HepG2 (cell line): ENCODE measurements at regions not wholly inside any gene's neighbourhood (a gene's known extent, or its start where the extent isn't known, plus 50 kb on each side); places are given as distances from the start of the nearest gene placed in this dataset.

Experiments used
- ATAC-seq: fragments of 200-7000 bp; cut with Tn5 transposase; 3 replicates; pipeline ENCODE4 v1.9.1; 2020; ENCODE audit warnings: mild to moderate bottlenecking, moderate library complexity
- BruUV-seq: library from RNA; stranded (reverse); fragments of 400-500 nt; replicated peaks from 2 replicates; lab custom pipeline; 2021; lab: Mats Ljungman, UMichigan
- CTCF ChIA-PET: fragments of 300-600 bp; formaldehyde crosslinking; extraction: SDS; loops from one replicate; lab custom pipeline; 2021; ENCODE audit warnings: low total read pairs, inconsistent platforms, low intra/inter-chr PET ratio; lab: Yijun Ruan, JAX
- POLR2A ChIA-PET: fragments of 350-600 bp; sonication (Branson Sonifier 250); formaldehyde crosslinking; loops from one replicate; lab custom pipeline; 2020; ENCODE audit warnings: antibody characterized with exemption, inconsistent platforms; lab: Yijun Ruan, JAX
- DNase-seq: peaks from one replicate; pipeline ENCODE4 v3.0.0-alpha.2; 2015; ENCODE audit warnings: low spot score
- FAIRE-seq: peaks from 3 replicates; lab custom pipeline; 2011; peaks lifted over from hg19 to GRCh38; lab: Jason Lieb, UNC
- H2AFZ ChIP-seq: one replicate; pipeline ENCODE4 v1.6.1; 2011; ENCODE audit warnings: low read length, inconsistent platforms
- H3K27ac ChIP-seq: fragments of 300-600 bp; 3 replicates; pipeline ENCODE4 v1.8.0; 2011; ENCODE audit warnings: mixed run types, mild to moderate bottlenecking, mixed read lengths, low read length, inconsistent platforms; ENCODE audit not compliant: insufficient read depth; ENCODE audit errors: extremely low read length
- H3K27me3 ChIP-seq, 2 experiments: fragments of 200-600 bp in 1 of 2; 2 replicates in 1 of 2; 3 replicates in 1 of 2; pipeline versions ENCODE4 v1.6.0 to v1.8.0; 2011; ENCODE audit warnings: low read length in 2 of 2, mild to moderate bottlenecking in 2 of 2, moderate library complexity in 2 of 2, inconsistent platforms in 1 of 2; ENCODE audit not compliant: insufficient read depth in 2 of 2, control insufficient read depth in 1 of 2
- H3K36me3 ChIP-seq, 2 experiments: fragments of 200-600 bp in 1 of 2; replicated peaks in 1 of 2; 2 replicates in 1 of 2; 3 replicates in 1 of 2; pipeline versions ENCODE4 v1.5.1 to v1.8.0; 2011; ENCODE audit warnings: low read length in 2 of 2, inconsistent platforms in 1 of 2; ENCODE audit not compliant: insufficient read depth in 2 of 2, control insufficient read depth in 1 of 2
- H3K4me1 ChIP-seq: 2 replicates; pipeline ENCODE4 v1.5.1; 2012; ENCODE audit warnings: low read length, inconsistent platforms; ENCODE audit not compliant: insufficient read depth
- H3K4me2 ChIP-seq: 2 replicates; pipeline ENCODE4 v1.6.0; 2011; ENCODE audit warnings: low read depth, low read length, inconsistent platforms
- H3K4me3 ChIP-seq, 3 experiments: fragments of 200-600 bp in 1 of 3; sonication (generic), shearing (Covaris generic) in 1 of 3; replicated peaks in 1 of 3; 2 replicates each; pipeline ENCODE4 v1.5.1; 2011 to 2016; ENCODE audit warnings: low read length in 3 of 3, inconsistent platforms in 2 of 3, low read depth in 2 of 3, mild to moderate bottlenecking in 2 of 3, control low read depth in 1 of 3, mixed read lengths in 1 of 3; ENCODE audit not compliant: insufficient read depth in 1 of 3
- H3K79me2 ChIP-seq: one replicate; pipeline ENCODE4 v1.6.1; 2011; ENCODE audit warnings: low read length, inconsistent platforms; ENCODE audit not compliant: insufficient read depth
- H3K9ac ChIP-seq: 2 replicates; pipeline ENCODE4 v1.6.0; 2011; ENCODE audit warnings: mild to moderate bottlenecking, low read depth, low read length, inconsistent platforms; ENCODE audit not compliant: insufficient read depth
- H3K9me3 ChIP-seq: 2 replicates; pipeline ENCODE4 v1.5.1; 2012; ENCODE audit warnings: mild to moderate bottlenecking, low read length
- H4K20me1 ChIP-seq: 2 replicates; pipeline ENCODE4 v1.6.0; 2011; ENCODE audit warnings: inconsistent platforms, mild to moderate bottlenecking, low read length, moderate library complexity; ENCODE audit not compliant: insufficient read depth
- HMGA1 ChIP-seq: sonication (generic); formaldehyde crosslinking; conservative IDR thresholded peaks from 2 replicates; pipeline ENCODE4 v1.4.0; 2020; ENCODE audit warnings: missing genetic modification reagents
- NFE2L1 ChIP-seq: sonication (generic); formaldehyde crosslinking; IDR thresholded peaks from 2 replicates; pipeline ENCODE4 v1.4.0; 2020; ENCODE audit warnings: missing genetic modification reagents, mild to moderate bottlenecking, borderline replicate concordance
- ZBTB42 ChIP-seq: sonication (generic); formaldehyde crosslinking; IDR thresholded peaks from 2 replicates; pipeline ENCODE4 v1.5.0; 2020; ENCODE audit warnings: mild to moderate bottlenecking, missing genetic modification reagents
- ZNF556 ChIP-seq: sonication (generic); formaldehyde crosslinking; IDR thresholded peaks from 2 replicates; pipeline ENCODE4 v1.4.0; 2020; ENCODE audit warnings: mild to moderate bottlenecking, missing genetic modification reagents, borderline replicate concordance
- ZNF615 ChIP-seq: sonication (generic); formaldehyde crosslinking; IDR thresholded peaks from 2 replicates; pipeline ENCODE4 v1.5.0; 2020; ENCODE audit warnings: mild to moderate bottlenecking, missing genetic modification reagents, borderline replicate concordance
- ZNF644 ChIP-seq: IDR thresholded peaks from 2 replicates; pipeline ENCODE4 v1.6.1; 2016; ENCODE audit warnings: low read depth
- WGBS: methylation state at CpG from one replicate; pipeline ENCODE4 v1.1.6; 2017; ENCODE audit warnings: low lambda C conversion rate; 5-methylcytosine and 5-hydroxymethylcytosine counted together
- in situ Hi-C: cut with HindIII; loops from 2 replicates; pipeline ENCODE4 v1.10.0; 2017; ENCODE audit warnings: low pct_unique_long_range_greater_than_20kb; ENCODE audit not compliant: extremely low pct_ligation_motif_present
- intact Hi-C: fragments of 100-400 bp; cut with micrococcal nuclease; formaldehyde crosslinking; loops from one replicate; pipeline ENCODE4 v1.10.0; 2022; ENCODE audit not compliant: unreplicated experiment
- TF ChIP-seq, protein P1 (sequence below): IDR thresholded peaks from 2 replicates; pipeline ENCODE4 v1.6.1; 2016; ENCODE audit warnings: low read depth, borderline replicate concordance
- TF ChIP-seq, protein P2 (sequence below): sonication (generic); formaldehyde crosslinking; IDR thresholded peaks from 2 replicates; pipeline ENCODE4 v1.4.0; 2020; ENCODE audit warnings: mild to moderate bottlenecking, missing genetic modification reagents
- TF ChIP-seq, protein P3 (sequence below): sonication (generic); formaldehyde crosslinking; IDR thresholded peaks from 2 replicates; pipeline ENCODE4 v1.8.1; 2022; ENCODE audit warnings: low read depth, mild to moderate bottlenecking, missing genetic modification reagents
- TF ChIP-seq, protein P4 (sequence below): sonication (generic); formaldehyde crosslinking; IDR thresholded peaks from 2 replicates; pipeline ENCODE4 v1.9.0; 2021; ENCODE audit warnings: missing genetic modification reagents, borderline replicate concordance
- TF ChIP-seq, protein P5 (sequence below): sonication (generic); formaldehyde crosslinking; IDR thresholded peaks from 2 replicates; pipeline ENCODE4 v1.8.1; 2023; ENCODE audit warnings: mild to moderate bottlenecking, missing genetic modification reagents

DNA sequence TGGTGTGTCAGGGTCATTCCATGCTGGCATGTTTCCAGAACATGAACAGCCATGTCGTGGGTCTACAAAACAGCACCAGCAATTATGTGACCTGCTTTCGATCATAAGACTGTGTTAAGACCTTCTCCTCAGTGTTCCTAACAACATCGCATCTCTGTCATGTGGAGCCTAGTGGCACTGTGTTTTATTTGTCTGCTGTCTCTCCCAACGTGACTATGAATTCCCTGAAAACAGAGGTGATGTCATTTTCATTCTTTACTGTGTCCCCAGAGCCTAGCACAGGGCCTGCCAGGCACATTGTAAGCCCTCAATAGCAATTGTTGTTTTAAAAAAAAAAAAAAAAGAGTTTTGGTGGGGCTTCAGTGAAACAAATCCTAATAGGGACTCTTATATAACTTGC is 94.2 kb upstream of the IL12A start:
- DNase-seq (no peak), FAIRE-seq (no peak), ATAC-seq (no peak)
- POLR2A ChIA-PET, result no interaction called here
- no peaks in the 10 kb centered on the region for H3K9me3 ChIP-seq
- H4K20me1 ChIP-seq, result no peaks in the 10 kb centered on the region
- H3K36me3 ChIP-seq, result no peaks in the 10 kb centered on the region
- intact Hi-C loops (no loop called here), in situ Hi-C loops (no loop called here)
- H3K79me2 ChIP-seq, result no peaks in the 10 kb centered on the region
- H3K27ac ChIP-seq, result no peak overlapping the region
- H3K27me3 ChIP-seq, result no peaks in the 10 kb centered on the region
- no peak overlapping the region for H2AFZ ChIP-seq
- no peak overlapping the region for H3K9ac ChIP-seq
- CTCF ChIA-PET, result no interaction called here
- H3K4me2 ChIP-seq, result no peak overlapping the region
- H3K4me3 ChIP-seq, result no peak overlapping the region
- H3K4me1 ChIP-seq, result no peaks in the 10 kb centered on the region
- no TSS peak for BruUV-seq
- WGBS, result 37% methylated on average over 4 of the region's 4 CpGs
- TF ChIP-seq ZBTB42 (CRISPR knock-in tag), result no peak
- TF ChIP-seq, protein P1, sequence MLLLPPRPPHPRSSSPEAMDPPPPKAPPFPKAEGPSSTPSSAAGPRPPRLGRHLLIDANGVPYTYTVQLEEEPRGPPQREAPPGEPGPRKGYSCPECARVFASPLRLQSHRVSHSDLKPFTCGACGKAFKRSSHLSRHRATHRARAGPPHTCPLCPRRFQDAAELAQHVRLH, result no peak
- no peak for TF ChIP-seq ZNF556 (CRISPR knock-in tag)
- TF ChIP-seq, protein P2, sequence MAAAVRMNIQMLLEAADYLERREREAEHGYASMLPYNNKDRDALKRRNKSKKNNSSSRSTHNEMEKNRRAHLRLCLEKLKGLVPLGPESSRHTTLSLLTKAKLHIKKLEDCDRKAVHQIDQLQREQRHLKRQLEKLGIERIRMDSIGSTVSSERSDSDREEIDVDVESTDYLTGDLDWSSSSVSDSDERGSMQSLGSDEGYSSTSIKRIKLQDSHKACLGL (CRISPR knock-in tag), result no peak
- TF ChIP-seq HMGA1, result no peak
- TF ChIP-seq, protein P3, sequence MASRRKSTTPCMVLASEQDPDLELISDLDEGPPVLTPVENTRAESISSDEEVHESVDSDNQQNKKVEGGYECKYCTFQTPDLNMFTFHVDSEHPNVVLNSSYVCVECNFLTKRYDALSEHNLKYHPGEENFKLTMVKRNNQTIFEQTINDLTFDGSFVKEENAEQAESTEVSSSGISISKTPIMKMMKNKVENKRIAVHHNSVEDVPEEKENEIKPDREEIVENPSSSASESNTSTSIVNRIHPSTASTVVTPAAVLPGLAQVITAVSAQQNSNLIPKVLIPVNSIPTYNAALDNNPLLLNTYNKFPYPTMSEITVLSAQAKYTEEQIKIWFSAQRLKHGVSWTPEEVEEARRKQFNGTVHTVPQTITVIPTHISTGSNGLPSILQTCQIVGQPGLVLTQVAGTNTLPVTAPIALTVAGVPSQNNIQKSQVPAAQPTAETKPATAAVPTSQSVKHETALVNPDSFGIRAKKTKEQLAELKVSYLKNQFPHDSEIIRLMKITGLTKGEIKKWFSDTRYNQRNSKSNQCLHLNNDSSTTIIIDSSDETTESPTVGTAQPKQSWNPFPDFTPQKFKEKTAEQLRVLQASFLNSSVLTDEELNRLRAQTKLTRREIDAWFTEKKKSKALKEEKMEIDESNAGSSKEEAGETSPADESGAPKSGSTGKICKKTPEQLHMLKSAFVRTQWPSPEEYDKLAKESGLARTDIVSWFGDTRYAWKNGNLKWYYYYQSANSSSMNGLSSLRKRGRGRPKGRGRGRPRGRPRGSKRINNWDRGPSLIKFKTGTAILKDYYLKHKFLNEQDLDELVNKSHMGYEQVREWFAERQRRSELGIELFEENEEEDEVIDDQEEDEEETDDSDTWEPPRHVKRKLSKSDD (CRISPR knock-in tag), result no peak
- TF ChIP-seq, protein P4, sequence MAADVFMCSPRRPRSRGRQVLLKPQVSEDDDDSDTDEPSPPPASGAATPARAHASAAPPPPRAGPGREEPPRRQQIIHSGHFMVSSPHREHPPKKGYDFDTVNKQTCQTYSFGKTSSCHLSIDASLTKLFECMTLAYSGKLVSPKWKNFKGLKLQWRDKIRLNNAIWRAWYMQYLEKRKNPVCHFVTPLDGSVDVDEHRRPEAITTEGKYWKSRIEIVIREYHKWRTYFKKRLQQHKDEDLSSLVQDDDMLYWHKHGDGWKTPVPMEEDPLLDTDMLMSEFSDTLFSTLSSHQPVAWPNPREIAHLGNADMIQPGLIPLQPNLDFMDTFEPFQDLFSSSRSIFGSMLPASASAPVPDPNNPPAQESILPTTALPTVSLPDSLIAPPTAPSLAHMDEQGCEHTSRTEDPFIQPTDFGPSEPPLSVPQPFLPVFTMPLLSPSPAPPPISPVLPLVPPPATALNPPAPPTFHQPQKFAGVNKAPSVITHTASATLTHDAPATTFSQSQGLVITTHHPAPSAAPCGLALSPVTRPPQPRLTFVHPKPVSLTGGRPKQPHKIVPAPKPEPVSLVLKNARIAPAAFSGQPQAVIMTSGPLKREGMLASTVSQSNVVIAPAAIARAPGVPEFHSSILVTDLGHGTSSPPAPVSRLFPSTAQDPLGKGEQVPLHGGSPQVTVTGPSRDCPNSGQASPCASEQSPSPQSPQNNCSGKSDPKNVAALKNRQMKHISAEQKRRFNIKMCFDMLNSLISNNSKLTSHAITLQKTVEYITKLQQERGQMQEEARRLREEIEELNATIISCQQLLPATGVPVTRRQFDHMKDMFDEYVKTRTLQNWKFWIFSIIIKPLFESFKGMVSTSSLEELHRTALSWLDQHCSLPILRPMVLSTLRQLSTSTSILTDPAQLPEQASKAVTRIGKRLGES (CRISPR knock-in tag), result no peak
- TF ChIP-seq, protein P5, sequence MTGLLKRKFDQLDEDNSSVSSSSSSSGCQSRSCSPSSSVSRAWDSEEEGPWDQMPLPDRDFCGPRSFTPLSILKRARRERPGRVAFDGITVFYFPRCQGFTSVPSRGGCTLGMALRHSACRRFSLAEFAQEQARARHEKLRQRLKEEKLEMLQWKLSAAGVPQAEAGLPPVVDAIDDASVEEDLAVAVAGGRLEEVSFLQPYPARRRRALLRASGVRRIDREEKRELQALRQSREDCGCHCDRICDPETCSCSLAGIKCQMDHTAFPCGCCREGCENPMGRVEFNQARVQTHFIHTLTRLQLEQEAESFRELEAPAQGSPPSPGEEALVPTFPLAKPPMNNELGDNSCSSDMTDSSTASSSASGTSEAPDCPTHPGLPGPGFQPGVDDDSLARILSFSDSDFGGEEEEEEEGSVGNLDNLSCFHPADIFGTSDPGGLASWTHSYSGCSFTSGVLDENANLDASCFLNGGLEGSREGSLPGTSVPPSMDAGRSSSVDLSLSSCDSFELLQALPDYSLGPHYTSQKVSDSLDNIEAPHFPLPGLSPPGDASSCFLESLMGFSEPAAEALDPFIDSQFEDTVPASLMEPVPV (CRISPR knock-in tag), result no peak
- no peak for TF ChIP-seq ZNF644 (CRISPR knock-in tag)
- TF ChIP-seq ZNF615 (CRISPR knock-in tag), result no peak
- TF ChIP-seq NFE2L1 (CRISPR knock-in tag), result no peak
